ENCODE measurements at regions not wholly inside any gene's neighbourhood (a gene's known extent, or its start where the extent isn't known, plus 50 kb on each side); places are given as distances from the start of the nearest gene placed in this dataset.
"Not testable (repeated sequence)": the region's sequence is repeated elsewhere in the genome, so short reads cannot be mapped to it uniquely, and the experiment has no call there.

DNA sequence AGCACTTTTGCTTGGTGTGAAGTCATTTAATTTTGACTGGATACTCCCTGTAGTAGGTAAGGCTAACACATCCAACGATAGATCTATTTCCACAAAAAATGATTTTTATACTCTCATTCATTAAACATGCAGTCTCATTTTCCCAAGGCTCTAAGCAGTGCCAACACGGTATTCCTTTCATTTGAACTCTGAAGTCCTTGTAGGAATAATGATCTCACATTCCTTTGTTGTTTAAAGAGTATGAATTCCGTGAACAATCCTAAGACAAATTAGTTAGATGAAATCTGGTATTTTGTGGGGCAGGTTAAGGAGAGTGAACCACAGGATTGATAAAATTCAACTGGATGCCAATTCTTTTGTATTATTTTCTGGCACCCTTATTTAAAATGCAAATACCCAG, 66.6 kb downstream of the LACC1 start:
- no peak for FAIRE-seq

DNA sequence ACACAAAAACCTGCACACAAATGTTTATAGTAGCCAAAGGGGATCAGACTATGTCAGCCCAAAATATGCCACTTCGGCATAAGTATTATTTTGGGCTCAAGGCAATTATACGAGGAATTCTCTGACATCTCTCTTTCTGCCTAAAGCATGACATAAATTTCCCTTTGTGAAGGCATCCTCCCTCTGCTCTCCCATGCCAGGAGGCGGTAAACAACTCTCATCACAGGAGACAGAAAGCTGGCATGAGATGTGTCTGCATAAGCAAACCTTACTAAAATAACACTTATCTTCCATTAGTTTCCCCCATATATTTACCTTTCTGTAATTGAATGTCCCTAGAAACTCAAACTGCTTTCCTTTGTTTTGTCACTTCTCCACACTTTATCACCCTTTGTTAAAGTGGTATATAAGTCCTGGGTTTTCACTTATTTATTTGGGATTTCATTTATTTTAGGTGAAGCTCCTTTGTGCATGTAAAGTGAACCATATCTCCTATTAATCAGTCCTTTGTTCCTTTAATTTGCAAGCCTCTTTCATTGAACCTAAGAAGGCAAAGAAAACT, 68.3 kb downstream of the LACC1 start:
- FAIRE-seq: no peak

DNA sequence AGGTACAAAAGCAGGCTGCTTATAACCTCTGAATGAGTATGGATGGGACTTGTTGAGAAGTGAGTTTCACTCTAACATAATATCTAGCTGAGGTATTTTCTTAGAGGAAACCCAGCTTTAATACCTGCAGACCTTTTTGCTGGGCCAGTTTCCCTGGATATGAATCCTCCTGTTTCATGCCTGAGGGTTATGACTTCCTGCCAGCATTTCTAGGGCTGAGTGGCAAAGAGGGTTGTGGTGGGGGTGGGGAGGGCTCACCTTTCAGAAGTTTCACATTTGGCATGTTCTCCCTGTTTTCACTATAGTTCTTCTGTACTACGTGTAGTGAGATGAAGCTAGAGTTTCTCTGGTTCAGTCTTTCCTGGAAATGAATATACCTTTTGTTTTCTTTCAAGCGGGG, 73.7 kb downstream of the LACC1 start:
- FAIRE-seq: no peak

DNA sequence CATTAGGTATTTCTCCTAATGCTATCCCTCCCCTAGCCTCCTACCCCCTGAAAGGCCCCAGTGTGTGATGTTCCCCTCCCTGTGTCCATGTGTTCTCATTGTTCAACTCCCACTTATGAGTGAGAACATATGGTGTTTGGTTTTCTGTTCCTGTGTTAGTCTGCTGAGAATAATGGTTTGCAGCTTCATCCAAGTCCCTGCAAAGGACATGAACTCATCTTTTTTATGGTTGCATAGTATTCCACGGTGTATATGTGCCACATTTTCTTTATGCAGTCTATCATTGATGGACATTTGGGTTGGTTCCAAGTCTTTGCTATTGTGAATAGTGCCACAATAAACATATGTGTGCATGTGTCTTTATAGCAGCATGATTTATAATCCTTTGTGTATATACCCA, 77.3 kb downstream of the LACC1 start:
- not testable (repeated sequence) for FAIRE-seq

DNA sequence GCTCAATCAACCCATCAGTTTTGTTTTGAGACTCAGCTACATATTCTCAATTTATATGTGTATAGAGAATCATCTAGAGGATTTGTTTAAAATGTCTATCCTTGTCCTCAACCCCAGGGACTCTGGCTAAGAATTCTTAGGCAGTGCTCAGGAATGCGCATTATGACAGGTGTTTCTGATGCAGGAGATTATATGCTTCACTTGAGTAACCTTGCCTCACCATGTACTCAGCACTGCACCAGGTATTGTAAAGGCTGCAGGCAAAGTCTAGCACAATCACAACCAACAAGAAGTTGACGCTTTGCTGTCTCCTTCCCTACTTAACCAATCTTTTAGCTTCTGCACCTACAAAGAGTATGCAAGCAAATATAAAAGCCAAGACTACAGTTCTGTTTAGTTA, 79.6 kb downstream of the LACC1 start:
- FAIRE-seq: no peak

DNA sequence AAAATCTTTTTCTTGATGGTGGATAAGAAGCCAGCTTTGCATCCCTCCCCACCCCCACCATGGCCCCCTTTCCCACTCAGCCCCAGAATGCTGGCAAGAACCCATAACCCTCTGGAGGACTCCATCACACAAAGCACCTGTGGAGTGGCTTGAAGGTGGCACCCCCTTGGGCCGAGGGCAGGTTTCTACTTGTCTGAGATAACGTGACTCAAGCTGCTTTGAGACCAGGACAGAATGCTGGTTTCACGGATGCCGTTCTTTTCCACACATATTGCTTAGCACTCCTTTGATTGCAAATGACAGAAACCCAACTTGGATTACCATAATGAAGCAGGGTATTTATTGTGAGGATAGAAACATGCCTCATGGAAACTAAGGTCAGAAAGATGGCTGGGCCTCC, 82.2 kb downstream of the LACC1 start:
- FAIRE-seq: no peak

DNA sequence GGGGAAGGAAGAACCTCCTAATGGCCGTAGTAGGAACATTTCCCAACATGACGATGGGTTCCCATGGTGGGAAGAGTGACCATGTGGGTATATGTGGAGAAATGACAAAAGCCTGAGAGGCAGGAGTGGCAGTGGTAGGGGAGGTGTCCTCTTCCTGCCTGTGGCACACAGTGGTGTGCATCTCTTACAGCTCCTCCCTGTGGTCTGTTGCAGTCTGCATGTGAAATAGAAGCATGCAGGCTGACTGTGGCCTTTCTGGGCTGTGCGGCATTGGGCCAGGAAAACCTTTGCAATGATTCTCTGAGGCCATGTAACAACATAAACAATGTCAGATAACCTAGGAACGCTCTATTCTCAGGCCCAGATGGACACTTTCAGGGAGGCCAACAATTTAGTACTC, 84.0 kb downstream of the LACC1 start:
- FAIRE-seq: no peak

DNA sequence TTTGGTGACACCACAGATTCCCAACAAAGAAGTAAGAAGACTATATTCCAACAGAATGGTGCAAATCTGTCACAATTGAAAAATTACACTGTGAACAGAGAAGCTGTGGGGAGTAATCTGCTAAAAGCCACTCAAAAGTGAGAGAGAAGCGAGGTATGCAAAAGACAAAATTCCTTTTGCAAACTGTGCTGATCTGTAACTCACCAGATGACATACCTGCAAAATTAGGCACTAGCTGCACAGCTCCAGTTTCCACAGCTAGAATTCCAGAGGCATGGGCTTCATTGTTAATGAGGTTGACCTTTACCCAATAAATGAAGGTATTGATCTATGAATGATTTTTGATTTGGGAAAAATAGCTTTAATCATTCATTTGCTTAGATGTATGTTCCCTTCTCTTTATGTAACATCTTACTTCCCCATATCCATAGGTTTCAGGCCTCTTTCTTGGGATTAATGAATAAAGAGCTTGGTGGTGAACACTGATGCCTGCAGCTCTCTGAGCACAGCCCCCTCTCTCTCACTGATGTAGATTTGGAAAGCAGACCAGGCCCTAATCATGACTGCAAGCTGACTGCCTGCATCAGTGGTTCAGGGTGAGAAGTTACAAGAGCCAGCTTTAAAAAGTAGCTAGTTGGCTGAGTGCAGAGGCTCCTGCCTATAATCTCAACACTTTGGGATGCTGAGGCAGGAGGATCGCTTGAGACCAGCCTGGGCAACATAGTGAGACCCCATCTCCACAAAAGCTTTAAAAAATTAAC, 85.2 kb downstream of the LACC1 start:
- no peak for FAIRE-seq

DNA sequence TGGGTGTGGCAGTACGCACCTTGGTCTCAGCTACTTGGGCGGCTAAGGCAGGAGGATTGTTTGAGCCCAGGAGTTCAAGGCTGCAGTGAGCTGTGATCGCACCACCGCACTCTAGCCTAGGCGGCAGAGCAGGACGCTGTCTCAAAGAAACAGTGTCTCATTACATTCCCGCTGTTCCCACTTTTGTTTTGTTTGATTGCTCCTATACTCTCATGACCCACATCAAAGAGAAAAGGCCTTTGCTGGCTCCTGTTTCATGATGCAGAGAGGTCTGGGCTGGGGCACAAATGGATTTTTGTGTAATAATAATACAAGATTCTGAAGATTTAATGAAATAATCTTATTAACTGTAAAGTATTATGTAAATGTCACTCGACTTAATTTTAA, 85.7 kb downstream of the LACC1 start:
- no peak for FAIRE-seq

DNA sequence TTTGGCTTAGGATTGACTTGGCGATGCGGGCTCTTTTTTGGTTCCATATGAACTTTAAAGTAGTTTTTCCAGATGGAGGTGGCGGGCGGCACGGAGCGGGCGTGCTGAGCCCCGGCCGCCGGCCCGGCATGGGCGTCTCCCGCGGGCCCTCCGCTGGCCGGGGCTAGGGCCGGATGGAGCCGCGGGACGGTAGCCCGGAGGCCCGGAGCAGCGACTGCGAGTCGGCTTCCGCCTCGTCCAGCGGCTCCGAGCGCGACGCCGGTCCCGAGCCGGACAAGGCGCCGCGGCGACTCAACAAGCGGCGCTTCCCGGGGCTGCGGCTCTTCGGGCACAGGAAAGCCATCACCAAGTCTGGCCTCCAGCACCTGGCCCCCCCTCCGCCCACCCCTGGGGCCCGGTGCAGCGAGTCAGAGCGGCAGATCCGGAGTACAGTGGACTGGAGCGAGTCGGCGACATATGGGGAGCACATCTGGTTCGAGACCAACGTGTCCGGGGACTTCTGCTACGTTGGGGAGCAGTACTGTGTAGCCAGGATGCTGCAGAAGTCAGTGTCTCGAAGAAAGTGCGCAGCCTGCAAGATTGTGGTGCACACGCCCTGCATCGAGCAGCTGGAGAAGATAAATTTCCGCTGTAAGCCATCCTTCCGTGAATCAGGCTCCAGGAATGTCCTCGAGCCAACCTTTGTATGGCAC, 88.7 kb downstream of the LACC1 start:
- not testable (repeated sequence) for FAIRE-seq

DNA sequence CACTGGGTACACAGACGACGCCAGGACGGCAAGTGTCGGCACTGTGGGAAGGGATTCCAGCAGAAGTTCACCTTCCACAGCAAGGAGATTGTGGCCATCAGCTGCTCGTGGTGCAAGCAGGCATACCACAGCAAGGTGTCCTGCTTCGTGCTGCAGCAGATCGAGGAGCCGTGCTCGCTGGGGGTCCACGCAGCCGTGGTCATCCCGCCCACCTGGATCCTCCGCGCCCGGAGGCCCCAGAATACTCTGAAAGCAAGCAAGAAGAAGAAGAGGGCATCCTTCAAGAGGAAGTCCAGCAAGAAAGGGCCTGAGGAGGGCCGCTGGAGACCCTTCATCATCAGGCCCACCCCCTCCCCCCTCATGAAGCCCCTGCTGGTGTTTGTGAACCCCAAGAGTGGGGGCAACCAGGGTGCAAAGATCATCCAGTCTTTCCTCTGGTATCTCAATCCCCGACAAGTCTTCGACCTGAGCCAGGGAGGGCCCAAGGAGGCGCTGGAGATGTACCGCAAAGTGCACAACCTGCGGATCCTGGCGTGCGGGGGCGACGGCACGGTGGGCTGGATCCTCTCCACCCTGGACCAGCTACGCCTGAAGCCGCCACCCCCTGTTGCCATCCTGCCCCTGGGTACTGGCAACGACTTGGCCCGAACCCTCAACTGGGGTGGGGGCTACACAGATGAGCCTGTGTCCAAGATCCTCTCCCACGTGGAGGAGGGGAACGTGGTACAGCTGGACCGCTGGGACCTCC, 89.4 kb downstream of the LACC1 start:
- FAIRE-seq: not testable (repeated sequence)

DNA sequence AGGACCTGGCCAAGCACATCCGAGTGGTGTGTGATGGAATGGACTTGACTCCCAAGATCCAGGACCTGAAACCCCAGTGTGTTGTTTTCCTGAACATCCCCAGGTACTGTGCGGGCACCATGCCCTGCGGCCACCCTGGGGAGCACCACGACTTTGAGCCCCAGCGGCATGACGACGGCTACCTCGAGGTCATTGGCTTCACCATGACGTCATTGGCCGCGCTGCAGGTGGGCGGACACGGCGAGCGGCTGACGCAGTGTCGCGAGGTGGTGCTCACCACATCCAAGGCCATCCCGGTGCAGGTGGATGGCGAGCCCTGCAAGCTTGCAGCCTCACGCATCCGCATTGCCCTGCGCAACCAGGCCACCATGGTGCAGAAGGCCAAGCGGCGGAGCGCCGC, 90.2 kb downstream of the LACC1 start:
- not testable (repeated sequence) for FAIRE-seq

DNA sequence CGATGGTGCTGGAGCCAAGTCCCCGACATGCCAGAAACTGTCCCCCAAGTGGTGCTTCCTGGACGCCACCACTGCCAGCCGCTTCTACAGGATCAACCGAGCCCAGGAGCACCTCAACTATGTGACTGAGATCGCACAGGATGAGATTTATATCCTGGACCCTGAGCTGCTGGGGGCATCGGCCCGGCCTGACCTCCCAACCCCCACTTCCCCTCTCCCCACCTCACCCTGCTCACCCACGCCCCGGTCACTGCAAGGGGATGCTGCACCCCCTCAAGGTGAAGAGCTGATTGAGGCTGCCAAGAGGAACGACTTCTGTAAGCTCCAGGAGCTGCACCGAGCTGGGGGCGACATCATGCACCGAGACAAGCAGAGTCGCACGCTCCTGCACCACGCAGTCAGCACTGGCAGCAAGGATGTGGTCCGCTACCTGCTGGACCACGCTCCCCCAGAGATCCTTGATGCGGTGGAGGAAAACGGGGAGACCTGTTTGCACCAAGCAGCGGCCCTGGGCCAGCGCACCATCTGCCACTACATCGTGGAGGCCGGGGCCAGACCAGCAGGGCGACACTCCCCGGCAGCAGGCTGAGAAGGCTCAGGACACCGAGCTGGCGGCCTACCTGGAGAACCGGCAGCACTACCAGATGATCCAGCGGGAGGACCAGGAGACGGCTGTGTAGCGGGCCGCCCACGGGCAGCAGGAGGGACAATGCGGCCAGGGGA, 91.0 kb downstream of the LACC1 start:
- FAIRE-seq: not testable (repeated sequence)

DNA sequence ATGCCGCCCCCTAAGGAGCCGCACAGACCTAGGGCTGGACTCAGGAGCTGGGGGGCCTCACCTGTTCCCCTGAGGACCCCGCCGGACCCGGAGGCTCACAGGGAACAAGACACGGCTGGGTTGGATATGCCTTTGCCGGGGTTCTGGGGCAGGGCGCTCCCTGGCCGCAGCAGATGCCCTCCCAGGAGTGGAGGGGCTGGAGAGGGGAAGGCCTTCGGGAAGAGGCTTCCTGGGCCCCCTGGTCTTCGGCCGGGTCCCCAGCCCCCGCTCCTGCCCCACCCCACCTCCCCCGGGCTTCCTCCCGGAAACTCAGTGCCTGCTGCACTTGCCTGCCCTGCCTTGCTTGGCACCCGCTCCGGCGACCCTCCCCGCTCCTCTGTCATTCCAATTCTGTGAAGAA, 91.6 kb downstream of the LACC1 start:
- not testable (repeated sequence) for FAIRE-seq

DNA sequence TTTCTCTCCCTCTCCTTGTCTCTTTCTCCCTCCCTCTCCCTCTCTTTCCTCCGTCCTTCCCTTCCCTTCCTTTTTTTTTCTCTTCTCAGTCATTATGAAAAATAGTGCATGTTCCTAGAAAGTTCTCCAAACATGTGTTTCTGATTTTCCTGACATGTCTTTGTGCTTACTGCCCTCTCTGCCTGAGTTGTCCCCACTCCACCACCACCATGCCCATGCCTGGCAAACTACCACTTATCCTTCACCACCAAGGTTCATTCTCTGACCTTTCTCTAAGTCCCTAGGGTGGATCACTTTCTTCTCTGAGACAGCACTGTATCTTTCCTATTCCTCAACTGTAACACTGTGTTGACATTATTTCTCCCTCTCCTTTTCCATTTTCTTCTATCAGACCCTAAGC, 98.2 kb downstream of the LACC1 start:
- no peak for FAIRE-seq

DNA sequence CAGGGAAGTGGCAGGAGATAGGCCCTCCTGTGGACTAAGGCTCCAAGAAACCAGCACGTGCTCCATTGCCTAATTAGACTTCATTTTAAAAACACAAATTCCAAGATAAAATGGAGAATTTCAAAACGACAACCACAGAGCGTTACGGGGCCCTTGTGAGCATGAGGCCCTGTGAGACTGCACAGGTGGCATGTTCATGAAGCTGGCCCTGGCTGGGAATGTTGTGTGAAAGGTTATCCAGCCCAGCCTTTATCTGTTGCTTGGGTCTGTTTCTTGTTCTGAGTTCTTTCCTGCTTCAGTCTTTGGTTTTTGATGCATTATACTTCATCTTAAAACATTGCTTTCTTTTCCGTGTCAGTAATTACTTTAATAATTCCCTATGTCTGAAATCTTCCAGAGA, 99.0 kb downstream of the LACC1 start:
- no peak for FAIRE-seq

DNA sequence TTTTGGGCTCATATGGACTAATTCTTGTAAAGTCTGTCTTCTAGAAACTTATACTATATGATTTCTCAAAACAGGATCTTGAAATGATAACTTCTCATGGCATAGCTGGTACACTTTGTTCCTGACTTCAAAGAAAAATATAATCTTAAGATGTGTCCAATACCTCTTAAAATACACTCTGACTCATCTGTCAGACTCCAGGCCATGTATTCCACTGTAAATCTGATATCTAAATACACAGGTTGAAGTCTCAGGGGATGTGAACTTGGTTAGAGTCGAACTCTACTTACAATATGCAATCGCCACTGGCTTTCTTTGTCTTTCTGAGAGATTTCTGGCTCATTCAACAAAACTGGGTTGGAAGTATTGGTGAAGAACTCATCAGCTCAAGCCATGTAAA, 99.8 kb downstream of the LACC1 start:
- no peak for FAIRE-seq

DNA sequence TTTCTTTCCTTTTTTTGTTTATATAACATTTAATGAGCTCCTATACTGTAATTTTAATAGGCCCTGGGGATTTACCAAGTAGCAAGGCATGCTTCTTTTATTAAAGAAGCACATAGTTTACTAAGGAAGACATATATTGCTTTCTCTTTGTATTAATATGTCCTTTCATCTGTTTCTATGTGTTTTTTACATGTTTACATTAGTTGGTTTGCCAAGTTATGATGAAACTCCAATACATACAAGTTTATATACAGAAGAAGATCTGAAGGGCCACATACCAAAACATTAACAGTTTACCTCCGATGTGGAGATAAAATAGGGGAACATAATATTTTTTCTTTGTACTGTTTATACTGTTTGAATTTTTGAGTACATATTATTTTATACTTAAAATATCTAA, 100.9 kb downstream of the LACC1 start:
- no peak for FAIRE-seq

DNA sequence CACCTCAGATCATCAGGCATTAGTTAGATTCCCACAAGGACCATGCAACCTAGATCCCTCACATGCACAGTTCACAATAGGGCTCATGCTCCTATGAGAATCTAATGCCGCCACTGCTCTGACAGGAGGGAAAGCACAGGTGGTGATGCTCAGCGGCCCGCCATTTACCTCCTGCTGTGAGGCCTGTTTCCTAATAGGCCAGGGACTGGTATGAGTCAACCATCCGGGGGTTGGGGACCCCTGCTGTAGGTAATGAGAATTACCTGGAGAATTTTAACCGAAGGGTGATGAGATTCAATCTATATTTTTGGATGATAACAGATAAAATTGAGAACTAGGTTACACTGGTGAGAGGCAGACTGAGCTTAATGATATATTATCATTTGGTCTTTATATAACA, 101.4 kb downstream of the LACC1 start:
- FAIRE-seq: no peak

DNA sequence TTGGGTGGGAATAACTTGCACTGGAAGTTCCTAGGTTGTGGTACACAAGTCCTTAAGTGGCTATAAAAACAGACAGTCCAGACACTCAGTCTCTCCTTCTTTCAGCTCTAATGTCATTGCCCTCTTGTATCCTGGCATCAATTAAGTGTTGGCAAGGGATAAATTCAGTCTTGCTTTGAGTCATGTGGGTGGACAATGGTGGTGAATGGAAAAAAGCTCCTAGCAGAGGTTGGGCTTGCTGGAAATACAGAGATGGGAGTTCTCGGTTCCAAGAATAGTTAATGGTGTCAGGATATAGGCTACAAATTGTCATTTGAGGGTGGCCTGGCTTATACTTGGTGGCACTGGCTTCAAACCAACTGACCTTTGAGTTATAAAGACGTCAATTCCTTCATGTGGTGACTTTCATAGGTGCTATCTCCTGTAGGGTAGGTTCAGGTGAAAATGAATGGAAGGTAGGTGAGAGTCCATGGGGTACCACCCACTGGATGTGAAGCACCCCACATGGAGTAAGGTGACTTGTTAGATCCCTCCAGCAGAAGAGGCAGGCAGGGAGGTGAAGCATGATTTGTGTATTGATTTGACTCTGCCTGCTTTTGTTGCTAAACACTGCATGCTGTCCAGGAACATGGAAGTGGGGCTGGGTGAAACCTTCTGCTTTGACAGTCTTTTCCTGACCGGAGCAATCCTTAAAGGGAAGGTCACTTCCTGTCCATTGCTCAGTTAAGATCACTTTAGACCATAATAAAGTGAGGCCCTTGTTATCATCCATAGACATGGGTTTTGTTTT, 102.0 kb downstream of the LACC1 start:
- FAIRE-seq: no peak

DNA sequence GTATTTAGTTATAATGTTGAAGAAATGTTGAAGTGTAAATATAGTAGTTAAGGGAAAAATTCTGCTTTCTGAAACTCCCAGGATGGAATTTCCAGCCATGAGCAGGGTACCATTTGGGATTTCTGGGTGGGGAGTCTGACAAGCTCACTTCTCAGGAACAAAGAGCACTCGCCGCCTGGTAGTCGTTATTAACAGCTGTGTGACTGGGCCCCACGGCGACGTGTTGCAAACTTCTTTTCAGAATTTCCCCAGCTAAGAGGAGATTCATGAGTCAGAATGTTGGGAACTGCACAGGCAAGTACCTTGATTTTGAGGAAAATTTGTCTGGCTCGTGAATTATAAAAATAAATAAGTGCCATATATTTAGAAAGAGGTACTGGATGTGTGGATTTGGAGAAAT, 103.7 kb downstream of the LACC1 start:
- FAIRE-seq: no peak

DNA sequence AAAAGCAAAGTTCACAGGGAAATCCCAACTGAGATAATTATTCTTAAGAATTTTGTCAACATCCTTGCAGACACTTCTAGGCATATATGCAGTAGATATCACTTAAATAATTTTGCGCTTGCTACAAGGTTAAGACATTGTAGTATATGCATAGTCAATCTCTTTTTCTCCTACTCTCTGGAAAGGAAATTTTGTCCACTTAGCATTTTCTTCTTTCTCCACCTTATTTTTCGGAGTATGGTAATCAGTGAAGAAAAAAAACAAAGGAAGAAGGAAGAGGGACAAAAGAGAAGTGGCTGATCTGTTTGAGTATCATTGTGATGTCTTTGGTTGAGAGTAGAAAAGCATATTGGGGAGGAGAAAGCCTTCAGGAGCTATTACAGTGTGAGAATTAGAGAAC, 104.6 kb downstream of the LACC1 start:
- no peak for FAIRE-seq
